K562 (cell line): ENCODE measurements at regions not wholly inside any gene's neighbourhood (a gene's known extent, or its start where the extent isn't known, plus 50 kb on each side); places are given as distances from the start of the nearest gene placed in this dataset.

Experiments used
- ATAC-seq: fragments of 200-7000 bp; cut with Tn5 transposase; 3 replicates; pipeline ENCODE4 v1.9.1; 2020; ENCODE audit warnings: moderate library complexity
- BruUV-seq: library from RNA; stranded (reverse); fragments of 400-500 nt; replicated peaks from 2 replicates; lab custom pipeline; 2021; lab: Mats Ljungman, UMichigan
- CTCF ChIA-PET: fragments of 300-600 bp; formaldehyde crosslinking; extraction: SDS; loops from one replicate; lab custom pipeline; 2021; ENCODE audit warnings: low intra/inter-chr PET ratio; lab: Yijun Ruan, JAX
- POLR2A ChIA-PET: fragments of 300-600, 350-650 bp; sonication (Branson Sonifier 250); formaldehyde crosslinking; extraction: SDS; loops from one replicate; lab custom pipeline; 2021; ENCODE audit warnings: antibody characterized with exemption, inconsistent platforms; lab: Yijun Ruan, JAX
- DNase-seq, 4 experiments: peaks; one replicate each; pipeline versions ENCODE4 v3.0.0 to v3.0.0-alpha.2; 2011 to 2018; ENCODE audit warnings: low spot score in 3 of 4, mixed read lengths in 3 of 4; ENCODE audit errors: extremely low read depth in 1 of 4
- FAIRE-seq: peaks from 2 replicates; lab custom pipeline; 2011; peaks lifted over from hg19 to GRCh38; lab: Jason Lieb, UNC
- H2AFZ ChIP-seq: 2 replicates; pipeline ENCODE4 v1.6.0; 2011; ENCODE audit warnings: low read depth, low read length, control low read depth, inconsistent platforms
- H3K27ac ChIP-seq: fragments of 200-600 bp; 3 replicates; pipeline ENCODE4 v1.8.0; 2011; ENCODE audit warnings: low read depth, mild to moderate bottlenecking, control low read depth, inconsistent platforms, low read length, moderate library complexity, mixed read lengths; ENCODE audit errors: extremely low read depth
- H3K27me3 ChIP-seq, 2 experiments: fragments of 300-600 bp in 1 of 2; 2 replicates in 1 of 2; 3 replicates in 1 of 2; pipeline versions ENCODE4 v1.6.0 to v1.8.0; 2011; ENCODE audit warnings: inconsistent platforms in 2 of 2, low read length in 2 of 2, mild to moderate bottlenecking in 1 of 2, mixed read lengths in 1 of 2, moderate library complexity in 1 of 2; ENCODE audit not compliant: control insufficient read depth in 2 of 2, insufficient read depth in 2 of 2
- H3K36me3 ChIP-seq: fragments of 300-600 bp; 3 replicates; pipeline ENCODE4 v1.8.0; 2011; ENCODE audit warnings: mild to moderate bottlenecking, low read length, inconsistent platforms; ENCODE audit not compliant: control insufficient read depth, insufficient read depth
- H3K4me1 ChIP-seq, 2 experiments: fragments of 200-600 bp in 1 of 2; replicated peaks in 1 of 2; 2 replicates in 1 of 2; 3 replicates in 1 of 2; pipeline versions ENCODE4 v1.5.1 to v1.8.0; 2011; ENCODE audit warnings: inconsistent platforms in 2 of 2, low read length in 2 of 2, mild to moderate bottlenecking in 1 of 2, mixed read lengths in 1 of 2, moderate library complexity in 1 of 2; ENCODE audit not compliant: control insufficient read depth in 2 of 2, insufficient read depth in 2 of 2
- H3K4me2 ChIP-seq: 2 replicates; pipeline ENCODE4 v1.6.1; 2011; ENCODE audit warnings: low read length, control low read depth, inconsistent platforms, mixed read lengths; ENCODE audit not compliant: insufficient read depth
- H3K4me3 ChIP-seq: fragments of 200-600 bp; sonication (generic), shearing (Covaris generic); 2 replicates; pipeline ENCODE4 v1.5.1; 2016; ENCODE audit warnings: control low read depth, inconsistent platforms
- H3K79me2 ChIP-seq: fragments of 200-600 bp; 3 replicates; pipeline ENCODE4 v1.8.0; 2011; ENCODE audit warnings: low read length, inconsistent platforms; ENCODE audit not compliant: control insufficient read depth, insufficient read depth
- H3K9ac ChIP-seq, 2 experiments: 2 replicates each; pipeline versions ENCODE4 v1.6.0 to v1.6.1; 2011; ENCODE audit warnings: low read depth in 2 of 2, low read length in 2 of 2, control low read depth in 1 of 2, inconsistent platforms in 1 of 2, mild to moderate bottlenecking in 1 of 2, mixed read lengths in 1 of 2; ENCODE audit not compliant: insufficient read depth in 1 of 2
- H3K9me1 ChIP-seq: one replicate; pipeline ENCODE4 v1.6.0; 2011; ENCODE audit warnings: inconsistent platforms, mild to moderate bottlenecking, low read length, moderate library complexity; ENCODE audit not compliant: control insufficient read depth, insufficient read depth
- H3K9me3 ChIP-seq: replicated peaks from 2 replicates; pipeline ENCODE4 v1.5.1; 2011; ENCODE audit warnings: low read depth, low read length, inconsistent platforms; ENCODE audit not compliant: control insufficient read depth, insufficient read depth
- H4K20me1 ChIP-seq: replicated peaks from 2 replicates; pipeline ENCODE4 v1.6.1; 2011; ENCODE audit warnings: low read length, inconsistent platforms, mixed read lengths; ENCODE audit not compliant: control insufficient read depth, insufficient read depth
- ATF7 ChIP-seq: fragments of 450-650 bp; IDR thresholded peaks from 2 replicates; pipeline ENCODE4 v1.7.1; 2014; ENCODE audit warnings: mild to moderate bottlenecking, moderate library complexity
- CREBBP ChIP-seq: IDR thresholded peaks from one replicate; pipeline ENCODE4 v1.6.1; 2012; ENCODE audit warnings: low read depth, mild to moderate bottlenecking, control low read depth, inconsistent platforms, low read length
- MAFG ChIP-seq: fragments of 450-650 bp; conservative IDR thresholded peaks from 2 replicates; pipeline ENCODE4 v1.6.1; 2016; ENCODE audit warnings: missing genetic modification characterization, missing compliant biosample characterization
- PRDM10 ChIP-seq: fragments of 450-650 bp; IDR thresholded peaks from 2 replicates; pipeline ENCODE4 v1.6.1; 2018; ENCODE audit not compliant: partially characterized antibody
- STAG1 ChIP-seq: sonication (generic); formaldehyde crosslinking; IDR thresholded peaks from 2 replicates; pipeline ENCODE4 v1.5.0; 2020; ENCODE audit warnings: missing genetic modification reagents, borderline replicate concordance
- YY1 ChIP-seq, 3 experiments: IDR thresholded peaks; 2 replicates each; pipeline ENCODE4 v1.6.1; 2011; ENCODE audit warnings: low read length in 2 of 3, mild to moderate bottlenecking in 2 of 3, moderate library complexity in 2 of 3, borderline replicate concordance in 1 of 3, control low read depth in 1 of 3, low read depth in 1 of 3; ENCODE audit not compliant: insufficient read depth in 3 of 3, insufficient replicate concordance in 2 of 3, control insufficient read depth in 1 of 3, insufficient read length in 1 of 3; ENCODE audit errors: extremely low read depth in 1 of 3
- ZFP36 ChIP-seq: fragments of 150-350 bp; IDR thresholded peaks from 2 replicates; pipeline ENCODE4 v1.6.1; 2018; ENCODE audit warnings: low read length, low read depth; ENCODE audit not compliant: partially characterized antibody
- ZFX ChIP-seq: sonication (generic); formaldehyde crosslinking; IDR thresholded peaks from 2 replicates; pipeline ENCODE4 v1.8.0; 2022; ENCODE audit warnings: mild to moderate bottlenecking, missing genetic modification reagents, moderate library complexity
- ZNF23 ChIP-seq: fragments of 250-450 bp; sonication (Bioruptor Pico); IDR thresholded peaks from 2 replicates; pipeline ENCODE4 v1.4.0; 2020; ENCODE audit warnings: mild to moderate bottlenecking
- ZNF324 ChIP-seq: fragments of 250-450 bp; sonication (Bioruptor Pico); IDR thresholded peaks from 2 replicates; pipeline ENCODE4 v1.4.0; 2020; ENCODE audit warnings: mild to moderate bottlenecking
- WGBS: fragments of 100-300 bp; shearing (Covaris generic); methylation state at CpG from one replicate; pipeline ENCODE4 v1.1.6; 2016; ENCODE audit warnings: low coverage, mixed read lengths; ENCODE audit not compliant: insufficient coverage; ENCODE audit errors: missing lambda C conversion rate; 5-methylcytosine and 5-hydroxymethylcytosine counted together
- in situ Hi-C: fragments of 300-500 bp; cut with MboI; formaldehyde crosslinking; loops from 4 replicates; pipeline ENCODE4 v1.15.0; 2018; ENCODE audit warnings: inconsistent platforms, mixed read lengths
- intact Hi-C: fragments of 100-400 bp; cut with micrococcal nuclease; formaldehyde crosslinking; loops from 2 replicates; pipeline ENCODE4 v1.14.2; 2022

- Histone ChIP-seq H2AFZ (no peak overlapping the region), H3K36me3 (no peaks in the 10 kb centered on the region), H3K4me2 (no peak overlapping the region), H3K27ac (no peak overlapping the region), H3K27me3 (no peaks in the 10 kb centered on the region), H3K79me2 (no peaks in the 10 kb centered on the region), H3K4me1 (no peaks in the 10 kb centered on the region), H4K20me1 (no peaks in the 10 kb centered on the region), H3K4me3 (no peak overlapping the region), H3K9me3 (no peaks in the 10 kb centered on the region; the same call in 1 of the 2 replicates), H3K9ac (no peak overlapping the region), H3K9me1 (no peaks in the 10 kb centered on the region)
- no peak for DNase-seq
- FAIRE-seq = no peak
- intact Hi-C loops = no loop called here
- ChIA-PET CTCF (no interaction called here), POLR2A (no interaction called here)
- TF ChIP-seq ZFP36 (peak; percentile 34), ZFX (CRISPR knock-in tag) (no peak)
- in situ Hi-C loops = no loop called here
- BruUV-seq = no TSS peak
- 0% methylated on average over 1 of the region's 1 CpG for WGBS
- no peak for ATAC-seq
Observed at GRCh38 chr2:142398212-142398611, 267.4 kb upstream of the LRP1B start.

- TF ChIP-seq ZNF23 (CRISPR knock-in tag) = no peak
- no peak for TF ChIP-seq PRDM10
- no peak for TF ChIP-seq STAG1 (CRISPR knock-in tag)
- no peak for TF ChIP-seq MAFG
- TF ChIP-seq ATF7 = no peak
- no peak for TF ChIP-seq YY1 (IDR thresholded peaks at IDR 0.05; ENCODE audit: borderline replicate concordance in 1 of 3, control insufficient read depth in 1 of 3, extremely low read depth in 1 of 3, insufficient read depth in 3 of 3, insufficient read length in 1 of 3, insufficient replicate concordance in 2 of 3, low read depth in 1 of 3, low read length in 2 of 3)
- no peak for TF ChIP-seq CREBBP
- TF ChIP-seq ZNF324 (CRISPR knock-in tag) = no peak
- no peaks in the 10 kb centered on the region for H3K36me3 ChIP-seq
- no peaks in the 10 kb centered on the region for H3K4me1 ChIP-seq
- H3K9me3 ChIP-seq = no peaks in the 10 kb centered on the region; the same call in none of the 2 replicates
- no peak overlapping the region for H3K9ac ChIP-seq
- H2AFZ ChIP-seq = no peak overlapping the region
- no TSS peak for BruUV-seq
- in situ Hi-C loops (no loop called here), intact Hi-C loops (no loop called here)
- H3K4me2 ChIP-seq = no peak overlapping the region
- 0% methylated on average over 1 of the region's 1 CpG for WGBS
- DNase-seq (no peak), ATAC-seq (no peak), FAIRE-seq (no peak)
- CTCF ChIA-PET = no interaction called here
- POLR2A ChIA-PET = no interaction called here
- H3K27me3 ChIP-seq = no peaks in the 10 kb centered on the region
- H3K9me1 ChIP-seq = no peaks in the 10 kb centered on the region
- H3K27ac ChIP-seq = no peak overlapping the region
- H3K4me3 ChIP-seq = no peak overlapping the region
- no peaks in the 10 kb centered on the region for H3K79me2 ChIP-seq
- H4K20me1 ChIP-seq = no peaks in the 10 kb centered on the region
Observed at GRCh38 chr2:142395291-142395690, 264.5 kb upstream of the LRP1B start.
